ENCODE measurements at regions not wholly inside any gene's neighbourhood (a gene's known extent, or its start where the extent isn't known, plus 50 kb on each side); places are given as distances from the start of the nearest gene placed in this dataset.

DNA sequence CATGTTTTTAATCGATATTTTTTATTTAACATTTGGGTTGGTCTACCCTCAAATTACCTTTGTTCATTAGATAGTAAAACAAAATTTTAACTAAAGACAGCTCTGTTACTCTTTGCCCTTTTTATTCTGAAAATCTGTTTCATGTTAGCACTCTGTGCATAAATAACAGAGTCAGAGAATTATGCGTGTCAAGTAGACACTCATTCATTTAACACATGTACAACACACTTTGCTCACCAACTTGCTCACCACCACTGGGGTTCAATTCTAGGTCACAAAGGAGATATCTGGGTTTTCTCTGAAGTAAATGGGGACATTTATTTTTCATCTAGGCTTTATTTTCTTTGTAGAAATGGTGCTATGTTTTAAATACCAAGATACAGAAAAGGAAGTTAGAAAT, 457.4 kb upstream of the SEMA3D start:
- DNase-seq, result peak; percentile 30

DNA sequence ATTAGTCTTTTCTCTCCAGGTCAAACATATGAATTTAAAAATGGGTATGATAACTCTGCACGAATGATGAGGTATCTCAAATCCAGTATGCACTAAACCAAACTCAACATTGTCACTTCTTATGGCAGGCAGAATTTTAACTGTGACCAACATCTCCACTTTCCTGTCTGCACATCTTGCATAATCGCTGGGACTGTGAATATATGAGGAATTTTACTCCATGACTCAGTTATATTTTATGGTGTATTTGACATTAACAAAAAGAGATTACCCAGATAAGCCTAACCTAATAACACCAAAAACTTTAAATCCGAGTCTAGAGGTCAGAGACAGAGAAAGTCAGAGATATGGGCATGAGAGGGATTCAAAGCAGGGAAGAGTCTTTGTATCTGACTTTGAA, 454.5 kb upstream of the SEMA3D start:
- DNase-seq, result no peak

DNA sequence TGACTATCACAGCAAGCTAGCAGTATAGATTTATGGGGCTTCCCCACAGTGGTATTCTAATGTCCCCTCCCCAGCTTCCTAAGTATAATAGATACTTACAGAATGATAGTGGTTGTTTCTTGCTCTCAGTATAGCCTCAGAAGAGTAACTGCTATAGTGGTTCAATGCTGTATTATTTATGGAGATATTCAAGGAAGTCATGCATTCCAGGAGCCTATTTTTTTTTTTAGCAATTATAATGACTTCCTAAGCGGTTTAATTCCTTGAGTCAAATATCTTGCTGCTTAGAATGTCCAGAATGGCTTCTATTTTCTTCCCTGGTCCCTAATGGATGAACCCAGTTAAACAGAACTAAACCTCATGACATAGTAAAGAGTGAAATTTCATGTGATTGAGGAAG, 451.5 kb upstream of the SEMA3D start:
- no peak for DNase-seq

DNA sequence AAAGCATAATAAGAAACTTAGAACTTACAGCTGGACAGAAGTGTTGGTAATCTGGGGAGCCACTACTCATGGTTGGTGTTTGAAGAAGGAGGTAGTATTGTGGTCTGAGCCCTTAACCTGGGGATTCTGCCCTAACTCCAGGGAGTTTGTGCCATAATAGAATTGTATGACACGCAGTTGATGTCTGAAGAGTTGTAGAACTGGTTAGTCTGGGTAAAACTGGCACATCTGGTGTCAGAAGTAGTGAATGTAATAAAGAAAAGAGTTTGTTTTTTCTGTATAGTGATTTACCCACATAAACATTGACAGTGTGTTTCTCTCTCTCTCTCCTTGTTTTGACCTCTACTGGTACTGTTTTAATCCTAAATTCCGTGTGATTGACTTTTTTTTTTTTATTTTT, 448.1 kb upstream of the SEMA3D start:
- DNase-seq, result no peak

DNA sequence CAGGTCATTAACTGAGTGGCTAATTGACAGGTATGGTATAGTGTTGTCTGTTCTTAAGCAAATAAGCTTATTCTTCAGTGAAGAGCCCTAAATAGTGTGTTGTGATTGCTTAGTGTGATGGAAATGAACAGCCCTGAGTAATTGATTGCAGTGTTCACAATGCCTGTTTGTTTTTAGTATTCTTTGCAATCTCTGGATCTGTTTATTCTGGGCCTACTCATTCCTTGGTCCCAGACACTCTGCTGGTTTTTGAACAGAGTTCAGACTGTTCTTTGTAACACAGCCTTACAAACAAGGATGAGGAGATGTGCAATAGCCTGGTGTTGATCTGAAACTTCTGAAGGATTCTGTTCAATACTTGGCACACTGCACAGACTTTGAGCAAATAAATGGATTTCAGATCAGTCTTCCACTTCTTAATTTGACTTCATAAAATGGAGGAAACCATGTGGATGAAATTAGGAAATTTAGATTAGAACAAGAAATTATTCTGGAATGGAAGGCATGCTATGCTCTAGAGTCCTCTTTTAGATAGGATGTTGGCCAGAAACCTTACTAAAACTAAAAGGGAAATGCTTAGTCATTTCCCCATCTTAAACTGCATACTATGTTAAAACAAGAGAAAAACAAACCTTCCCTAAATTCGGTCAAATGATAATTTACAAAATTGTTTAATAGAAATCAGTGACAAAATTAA, 444.2 kb upstream of the SEMA3D start:
- DNase-seq, result peak; percentile 56

DNA sequence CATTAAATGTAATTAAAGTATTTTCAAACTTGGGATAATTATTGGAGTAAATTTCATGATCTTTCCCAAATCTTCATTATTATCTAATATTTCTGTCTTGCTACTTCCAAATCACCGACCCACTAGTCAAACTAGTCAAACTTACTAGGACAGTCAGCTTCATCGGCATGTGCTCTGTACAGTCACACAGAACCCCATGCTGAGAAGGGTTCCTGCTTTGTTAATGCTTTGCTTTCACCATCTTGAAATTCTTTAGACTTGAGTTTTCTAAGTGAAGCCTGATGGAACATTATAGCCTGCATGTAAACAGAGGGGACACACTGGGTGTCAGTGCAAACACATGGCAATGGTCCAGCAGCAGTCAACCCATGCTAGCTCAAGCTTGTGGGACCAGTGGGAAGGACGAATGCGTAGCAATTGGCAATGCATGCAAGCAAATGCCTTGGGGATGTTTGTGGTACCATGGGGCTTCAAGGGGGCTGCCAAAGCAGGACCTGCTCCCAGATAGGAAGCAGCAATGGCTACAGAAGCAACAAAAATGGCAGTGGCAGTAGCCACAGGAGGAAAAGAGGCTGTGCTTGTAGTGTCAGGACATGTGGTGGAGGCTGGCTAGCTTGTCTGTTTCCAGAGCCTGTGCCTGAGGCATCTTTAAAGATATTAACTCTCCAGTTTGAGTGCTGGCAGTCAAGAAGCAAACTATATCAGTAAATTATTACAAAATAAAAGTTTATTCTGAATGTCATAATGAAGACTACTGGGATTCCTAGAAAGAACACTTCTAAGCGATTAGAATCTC, 441.1 kb upstream of the SEMA3D start:
- no peak for DNase-seq

DNA sequence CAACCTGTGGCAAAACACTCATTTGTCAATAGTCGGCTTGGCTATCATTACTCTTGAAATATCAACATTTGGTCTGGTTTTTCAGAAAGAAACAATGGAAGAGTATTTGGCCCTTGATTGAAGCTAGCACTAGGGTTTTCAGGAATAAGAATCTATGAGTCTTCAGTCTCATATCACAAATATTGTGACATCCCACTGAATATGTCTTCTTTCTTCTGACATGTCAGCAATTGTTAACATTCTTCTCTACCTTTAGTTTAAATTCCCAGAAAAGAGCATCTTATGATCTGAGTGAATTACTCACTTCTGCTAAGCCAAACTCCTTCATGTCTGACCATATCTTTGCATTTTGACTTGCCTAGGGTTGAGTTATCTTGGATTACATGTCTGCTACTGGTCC, 435.2 kb upstream of the SEMA3D start:
- no peak for DNase-seq

DNA sequence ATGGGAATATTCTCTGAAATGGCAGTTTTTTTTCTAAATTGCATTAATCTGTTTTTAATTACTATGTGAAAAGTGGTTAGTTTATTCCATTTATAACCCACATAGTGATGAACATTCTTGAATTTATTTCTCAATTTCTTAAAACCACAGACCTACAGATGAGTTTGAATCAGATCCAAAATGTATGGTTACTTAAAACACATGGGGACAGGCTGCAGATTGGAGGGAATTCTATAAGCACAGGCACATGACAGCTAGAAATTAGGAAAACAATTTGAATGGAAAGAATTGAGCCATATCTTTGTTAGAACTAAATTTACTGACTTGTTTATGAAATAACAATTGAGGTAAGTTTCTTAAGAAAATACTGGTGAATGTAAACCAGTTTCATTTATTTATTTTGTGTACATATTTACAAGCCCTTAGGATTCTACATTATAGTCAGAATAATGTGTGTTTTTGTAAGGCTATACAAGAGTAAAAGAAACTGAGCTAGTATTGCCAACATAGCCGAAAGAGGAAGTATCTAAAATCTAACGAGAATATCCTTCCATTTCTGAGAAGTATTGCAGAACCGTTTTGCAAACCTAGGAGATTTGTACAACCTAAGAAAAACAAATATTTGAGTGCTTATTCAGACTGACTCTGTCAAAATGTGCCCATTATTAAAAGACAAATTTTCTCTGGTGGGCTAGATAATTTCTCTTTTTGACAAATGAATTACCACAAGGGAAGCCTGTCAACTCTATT, 434.3 kb upstream of the SEMA3D start:
- DNase-seq, result peak; percentile 69

DNA sequence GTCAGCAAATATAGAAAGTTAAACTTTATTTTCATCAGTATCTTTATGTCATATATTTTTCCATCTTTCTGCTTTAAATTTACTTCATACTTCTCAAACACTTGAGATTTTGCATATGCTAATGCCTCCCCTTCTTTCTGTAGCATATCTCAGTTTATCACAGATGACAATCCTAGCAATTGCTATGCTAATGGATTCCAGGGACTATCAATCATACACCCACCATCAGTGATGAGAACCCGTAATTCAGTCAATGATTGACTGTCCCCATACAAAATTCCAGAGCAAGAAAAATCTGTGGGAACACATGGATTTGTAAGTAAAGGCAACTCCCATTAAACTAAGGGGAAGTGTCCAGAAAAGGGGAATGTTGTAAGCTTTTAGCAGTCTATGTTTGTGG, 432.4 kb upstream of the SEMA3D start:
- DNase-seq, result peak; percentile 34

DNA sequence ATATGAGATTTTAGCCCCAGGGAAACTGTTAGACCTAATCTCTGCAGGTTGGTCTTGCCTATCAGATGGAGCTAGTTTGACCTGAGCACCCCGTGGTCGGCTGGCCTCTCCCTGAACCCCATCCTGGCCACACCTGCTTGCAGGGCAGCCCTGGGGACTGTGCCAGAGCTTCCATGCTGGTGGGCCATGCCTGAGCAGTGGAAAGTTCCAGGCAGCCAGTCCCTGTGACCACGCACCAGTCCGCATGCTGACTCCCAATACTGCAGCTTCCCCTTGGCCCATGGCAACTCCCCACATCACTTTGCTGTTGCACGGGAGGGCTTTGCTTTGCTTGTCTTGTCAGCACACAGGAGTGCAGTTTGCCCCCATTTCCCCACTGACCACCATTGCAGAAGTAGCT, 427.8 kb upstream of the SEMA3D start:
- no peak for DNase-seq

DNA sequence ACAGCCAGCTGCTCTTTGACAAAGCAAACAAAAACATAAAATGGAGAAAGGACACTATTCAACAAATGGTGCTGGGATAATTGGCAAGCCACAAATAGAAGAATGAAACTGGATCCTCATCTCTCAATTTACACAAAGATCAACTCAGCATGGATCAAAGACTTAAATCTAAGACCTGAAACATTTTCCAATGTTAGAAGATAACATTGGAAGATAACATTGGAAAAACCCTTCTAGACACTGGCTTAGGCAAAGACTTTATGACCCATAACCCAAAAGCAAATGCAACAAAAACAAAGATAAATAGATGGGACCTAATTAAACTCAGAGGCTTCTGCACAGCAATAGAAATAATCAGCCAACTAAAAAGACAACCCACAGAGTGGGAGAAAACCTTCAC, 425.7 kb upstream of the SEMA3D start:
- no peak for DNase-seq

DNA sequence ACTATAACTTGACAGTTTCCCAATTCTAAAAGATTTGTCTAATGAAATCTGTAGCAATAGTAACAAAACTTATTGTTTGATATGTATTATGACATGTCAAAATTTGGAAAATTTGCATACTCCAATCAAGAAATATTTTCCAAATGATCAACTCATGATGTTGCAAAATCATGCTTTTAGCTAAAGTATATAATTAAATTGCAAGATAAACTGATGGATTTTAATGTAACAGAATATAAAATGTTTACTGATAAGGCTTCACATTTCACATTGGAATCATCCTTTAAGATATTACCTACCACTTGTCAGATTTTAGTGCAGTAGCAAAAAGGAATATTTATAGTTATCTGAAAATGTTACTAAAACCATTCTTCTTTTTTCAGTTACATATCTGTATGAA, 421.9 kb upstream of the SEMA3D start:
- no peak for DNase-seq

DNA sequence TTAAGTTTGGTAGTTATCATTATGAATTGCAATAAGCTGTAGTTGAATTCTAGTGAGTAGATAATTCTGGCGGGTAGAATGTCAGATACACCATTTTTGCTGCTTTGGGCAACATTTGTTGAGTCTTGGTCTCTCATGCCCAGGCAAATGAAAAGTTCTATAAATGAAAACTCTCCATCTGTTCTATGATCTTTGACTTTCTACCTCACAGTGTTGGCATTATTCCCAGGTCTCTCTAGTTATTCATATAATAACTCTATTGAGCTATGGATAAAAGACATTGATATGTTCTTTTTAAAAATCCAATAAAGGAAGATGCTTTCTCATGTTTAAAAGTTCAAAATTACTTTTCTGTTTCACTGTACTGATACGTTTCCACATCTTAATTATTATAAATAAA, 415.3 kb upstream of the SEMA3D start:
- no peak for DNase-seq

DNA sequence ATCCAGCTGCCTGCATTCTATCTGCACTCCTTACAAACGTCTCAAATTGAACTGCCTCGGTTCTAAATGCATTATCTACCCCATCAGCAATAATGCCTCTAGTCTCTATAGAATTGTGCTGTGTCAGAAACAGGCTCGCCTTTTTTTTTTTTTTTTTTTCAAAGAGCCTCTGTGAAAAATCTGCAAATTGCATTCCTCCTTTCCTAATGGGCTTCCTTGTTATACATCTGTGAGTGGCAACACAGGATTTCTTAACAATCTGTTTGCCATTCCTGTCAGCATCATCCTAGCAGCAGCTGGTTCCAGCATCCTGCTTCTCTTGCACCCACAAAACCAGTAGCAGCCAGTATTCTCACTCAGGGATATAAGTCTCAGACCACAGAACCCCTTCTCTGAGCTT, 413.5 kb upstream of the SEMA3D start:
- peak; percentile 6 for DNase-seq

DNA sequence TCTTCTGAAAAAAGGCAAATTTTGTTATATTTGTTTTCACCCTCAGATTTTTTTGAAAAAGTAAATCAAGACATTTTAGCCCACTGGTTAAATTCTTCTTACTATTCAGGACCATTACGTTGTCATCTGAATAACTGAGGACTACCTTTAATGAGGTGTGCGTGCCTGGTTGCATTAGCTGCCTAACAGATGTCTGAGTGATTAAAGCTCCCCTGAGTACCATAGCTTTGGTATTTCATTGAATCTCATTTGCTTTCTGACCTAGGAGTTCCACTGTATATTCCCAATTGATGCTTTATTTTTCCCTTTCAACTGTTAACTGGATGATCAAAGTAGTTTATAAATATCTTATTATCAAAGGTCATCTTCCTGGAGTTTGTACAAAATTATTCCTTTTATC, 410.0 kb upstream of the SEMA3D start:
- no peak for DNase-seq

DNA sequence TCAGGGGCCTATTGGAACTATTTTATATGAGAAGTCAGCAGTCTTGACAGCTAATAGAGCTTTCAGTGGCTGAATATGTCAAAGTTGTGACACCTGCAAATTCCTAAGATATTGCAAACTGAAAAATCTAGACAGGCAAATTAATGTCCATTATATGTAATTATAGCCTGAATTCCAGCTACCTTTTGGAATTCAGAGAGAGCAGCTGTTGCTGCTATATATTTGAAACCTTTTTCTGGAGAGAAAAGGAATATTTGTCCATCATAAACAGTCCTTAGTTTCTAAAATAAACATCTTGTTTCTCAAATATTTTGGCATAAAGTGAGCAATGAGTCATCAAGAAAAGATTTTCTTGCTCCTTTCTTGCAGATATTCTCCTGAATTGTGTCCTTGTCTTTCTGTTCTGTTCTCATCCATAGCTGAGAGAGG, 408.9 kb upstream of the SEMA3D start:
- DNase-seq, result no peak

DNA sequence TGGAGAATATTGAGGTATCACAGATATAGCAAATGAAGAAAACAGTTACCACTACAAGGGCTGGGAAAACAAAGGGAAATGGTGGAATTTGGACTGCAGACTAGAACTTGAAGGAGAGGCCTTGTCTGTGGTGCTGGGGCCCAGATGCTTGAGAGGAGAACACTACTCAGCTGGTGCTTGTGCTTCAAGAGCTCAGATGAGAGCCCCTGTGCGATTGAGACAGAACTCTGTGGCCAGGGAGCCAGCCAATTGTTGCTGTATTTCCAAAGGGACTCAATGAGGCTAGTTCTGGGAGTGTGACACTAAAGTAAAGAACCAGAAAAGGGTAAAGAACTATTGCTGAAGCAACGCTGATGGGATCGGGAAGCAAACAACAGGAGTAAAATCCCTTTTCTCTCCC, 406.5 kb upstream of the SEMA3D start:
- no peak for DNase-seq

DNA sequence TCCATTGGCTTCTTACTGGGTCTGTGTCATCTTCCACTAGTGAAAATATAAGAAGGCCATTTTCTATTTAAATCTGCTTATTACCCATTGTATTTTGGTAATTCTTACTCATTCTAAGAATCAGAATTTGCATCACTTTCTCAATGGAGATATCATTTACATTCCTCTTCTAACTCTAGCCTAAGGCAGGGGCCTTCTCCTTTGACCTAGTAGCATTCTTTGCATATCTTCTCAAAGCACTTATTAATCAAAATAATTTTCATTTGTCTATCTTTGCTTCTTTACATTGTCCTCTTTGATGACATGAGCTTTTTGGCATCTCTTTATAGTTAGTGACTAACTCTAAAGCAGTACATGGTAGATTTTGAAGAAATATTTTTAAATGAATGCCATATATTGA, 400.9 kb upstream of the SEMA3D start:
- DNase-seq, result no peak

DNA sequence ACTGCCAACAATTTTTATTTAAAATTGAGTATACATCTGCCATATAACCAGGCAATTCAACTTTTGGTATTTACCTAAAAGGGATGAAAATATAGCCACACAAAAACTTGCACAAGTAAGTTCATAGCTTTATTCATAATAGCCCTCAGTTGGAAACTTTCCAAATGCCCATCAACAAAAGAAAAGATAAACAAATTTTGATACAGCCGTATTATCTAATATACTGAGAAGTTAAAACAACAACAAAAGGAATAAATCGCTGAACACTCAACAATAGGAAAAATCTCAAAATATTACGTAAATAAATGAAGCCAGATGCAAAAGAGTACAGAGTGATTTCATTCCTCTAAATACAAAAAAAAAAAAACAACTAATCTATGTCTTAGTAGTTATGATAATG, 399.2 kb upstream of the SEMA3D start:
- no peak for DNase-seq

DNA sequence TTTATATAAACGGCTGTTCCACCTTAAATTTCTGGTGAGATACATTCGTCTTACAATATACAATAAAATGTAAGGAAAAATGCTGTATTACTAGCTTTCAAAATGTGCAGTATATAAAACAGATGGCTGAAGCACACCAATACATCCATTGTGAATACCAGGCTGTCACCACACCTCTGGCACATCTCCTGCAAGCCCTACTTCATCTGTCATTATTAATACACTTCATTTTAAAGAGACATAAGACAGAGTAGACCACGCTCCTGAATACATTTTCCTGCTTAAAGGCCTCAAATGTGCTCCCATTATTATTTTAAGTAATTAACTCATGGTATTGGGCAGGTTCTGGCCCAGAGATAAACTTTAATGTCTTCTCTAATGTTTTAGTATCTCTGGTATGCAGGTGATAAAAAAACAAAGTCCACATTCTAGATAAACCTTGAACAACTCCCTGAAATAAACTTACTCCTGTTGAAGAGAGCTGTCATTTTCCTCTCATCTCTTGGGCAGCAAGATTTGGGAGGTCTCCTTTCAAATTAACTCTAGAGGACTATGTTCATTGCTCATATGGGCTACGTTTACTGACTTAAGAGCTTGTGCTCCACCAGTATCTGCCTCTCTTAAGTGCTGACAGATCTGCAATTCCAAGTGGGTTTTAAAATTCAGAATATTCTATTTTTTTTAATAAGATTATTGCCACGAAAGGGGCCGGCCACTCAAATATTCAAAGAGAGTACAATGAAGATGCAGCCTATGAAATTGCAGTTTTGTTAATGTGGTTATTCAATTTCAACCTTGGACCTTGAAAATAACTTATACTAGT, 396.5 kb upstream of the SEMA3D start:
- DNase-seq, result no peak

DNA sequence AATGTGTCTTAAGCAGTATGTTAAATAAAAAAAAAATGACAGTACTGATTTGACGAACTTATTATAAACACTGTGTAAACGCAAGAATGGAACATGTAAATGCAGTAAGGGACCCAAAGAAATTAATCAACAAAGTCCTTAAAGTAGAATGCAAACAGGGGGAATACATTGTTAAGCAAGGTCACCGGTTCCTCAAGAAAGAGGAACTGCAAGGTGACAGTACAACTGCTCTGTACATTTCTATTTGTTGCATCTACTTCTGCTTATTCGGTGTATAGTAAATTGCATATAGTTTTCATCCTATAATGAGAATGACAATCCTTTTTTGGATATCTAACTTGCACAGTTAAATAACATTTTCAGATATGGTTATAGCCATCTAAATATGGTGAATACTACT, 387.0 kb upstream of the SEMA3D start:
- no peak for DNase-seq

DNA sequence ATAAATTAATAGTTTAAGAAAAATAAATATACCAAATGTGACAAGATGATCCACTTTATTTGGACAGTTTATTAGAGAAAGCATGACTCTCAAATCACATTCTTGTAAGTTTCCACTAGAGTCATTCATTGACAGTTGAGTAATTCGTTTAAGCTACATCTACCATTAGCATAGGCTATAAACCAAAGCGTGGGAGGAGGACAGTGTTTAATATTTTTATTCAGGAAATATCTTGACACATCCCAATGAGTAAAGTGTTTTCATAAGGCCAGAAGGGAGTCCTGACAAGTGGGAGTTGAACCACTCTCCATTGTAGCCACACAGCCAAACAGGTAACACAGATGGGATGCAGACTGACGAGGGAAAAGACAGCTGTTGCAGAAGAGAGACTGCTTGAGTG, 386.5 kb upstream of the SEMA3D start:
- no peak for DNase-seq

DNA sequence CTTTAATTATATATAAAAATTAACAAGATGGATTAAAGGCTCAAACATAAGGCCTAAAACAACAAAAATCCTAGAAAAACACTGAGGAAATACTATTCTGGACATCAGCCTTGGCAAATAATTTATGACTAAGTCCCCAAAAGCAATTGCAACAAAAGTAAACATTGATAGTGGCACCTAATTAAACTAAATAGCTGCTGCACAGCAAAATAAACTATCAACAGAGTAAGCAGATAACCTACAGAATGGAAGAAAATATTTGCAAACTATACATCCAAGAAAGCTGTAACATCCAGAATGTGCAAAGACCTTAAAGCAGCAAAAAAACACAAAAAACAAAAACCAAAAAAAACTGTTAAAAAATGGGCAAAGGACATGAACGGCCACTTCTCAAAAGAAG, 384.0 kb upstream of the SEMA3D start:
- DNase-seq, result no peak
